CD4-positive, CD25-positive, alpha-beta regulatory T cell (primary cell): ENCODE measurements at regions not wholly inside any gene's neighbourhood (a gene's known extent, or its start where the extent isn't known, plus 50 kb on each side); places are given as distances from the start of the nearest gene placed in this dataset.
A peak's percentile ranks its signal among the peaks of the same experiment; 100 is the strongest.

ENCODE experiments used
- ATAC-seq, 2 donors: fragments of 150-1000 bp; cut with Tn5 transposase; one replicate each; pipeline ENCODE4 v1.10.0; 2021; ENCODE audit warnings: low read depth in 2 of 2, moderate number of reproducible peaks in 2 of 2, moderate library complexity in 1 of 2
- DNase-seq, 3 donors: peaks; one replicate each; pipeline versions ENCODE4 v3.0.0 to v3.0.0-alpha.2; 2012 to 2022; ENCODE audit warnings: mixed read lengths in 1 of 3
- H3K27ac ChIP-seq: one replicate; pipeline ENCODE4 v1.7.0; 2013; ENCODE audit warnings: mild to moderate bottlenecking, low read length; ENCODE audit not compliant: insufficient read depth, poor library complexity, severe bottlenecking
- H3K27me3 ChIP-seq: one replicate; pipeline ENCODE4 v1.7.0; 2013; ENCODE audit warnings: low read length; ENCODE audit not compliant: control insufficient read depth, insufficient read depth
- H3K36me3 ChIP-seq: one replicate; pipeline ENCODE4 v1.7.0; 2013; ENCODE audit warnings: mild to moderate bottlenecking, low read length, moderate library complexity; ENCODE audit not compliant: control insufficient read depth, insufficient read depth
- H3K4me1 ChIP-seq: 2 replicates; pipeline ENCODE4 v1.7.0; 2013; ENCODE audit warnings: mild to moderate bottlenecking, low read length; ENCODE audit not compliant: insufficient read depth, control insufficient read depth, poor library complexity, severe bottlenecking
- H3K4me3 ChIP-seq: one replicate; pipeline ENCODE4 v1.7.0; 2013; ENCODE audit warnings: low read depth, mild to moderate bottlenecking, low read length, moderate library complexity
- H3K9me3 ChIP-seq, 2 experiments: 1 replicate in 1 of 2; 2 replicates in 1 of 2; pipeline ENCODE4 v1.7.0; 2013; ENCODE audit warnings: low read length in 2 of 2, mild to moderate bottlenecking in 1 of 2, moderate library complexity in 1 of 2; ENCODE audit not compliant: control insufficient read depth in 2 of 2
- H3K27ac Mint-ChIP-seq, 3 donors: one replicate each; pipeline ENCODE4 v1.8.0; 2020 to 2022; ENCODE audit warnings: mild to moderate bottlenecking in 3 of 3, mixed read lengths in 3 of 3, moderate library complexity in 2 of 3
- H3K27me3 Mint-ChIP-seq: one replicate; pipeline ENCODE4 v1.8.0; 2022; ENCODE audit warnings: mild to moderate bottlenecking, mixed read lengths
- H3K36me3 Mint-ChIP-seq: one replicate; pipeline ENCODE4 v1.8.0; 2020; ENCODE audit warnings: mixed read lengths
- H3K4me1 Mint-ChIP-seq, 4 donors: one replicate each; pipeline ENCODE4 v1.8.0; 2020 to 2022; ENCODE audit warnings: mixed read lengths in 4 of 4, mild to moderate bottlenecking in 1 of 4
- H3K4me3 Mint-ChIP-seq, 4 donors: one replicate each; pipeline ENCODE4 v1.8.0; 2020 to 2022; ENCODE audit warnings: mild to moderate bottlenecking in 4 of 4, mixed read lengths in 4 of 4, moderate library complexity in 3 of 4
- H3K9me3 Mint-ChIP-seq, 7 donors: one replicate each; pipeline ENCODE4 v1.8.0; 2020 to 2022; ENCODE audit warnings: mixed read lengths in 7 of 7, mild to moderate bottlenecking in 3 of 7, moderate library complexity in 2 of 7

GRCh38 chr14:95432144-95433093 lies 84.0 kb downstream of the SYNE3 start:
- Mint-ChIP-seq H3K4me1 (peaks cover 0 to 10% (median 4%) of the 10 kb centered on the region in 4 donors), H3K27me3 (no peaks in the 10 kb centered on the region), H3K9me3 (peaks cover 0 to 2% (median 0%) of the 10 kb centered on the region in 7 donors), H3K36me3 (peaks cover 52% of the 10 kb centered on the region), H3K4me3 (no peak overlapping the region), H3K27ac (peak overlapping the region in 1 of 3 donors; percentile 5)
- H3K9me3 ChIP-seq, result no peaks in the 10 kb centered on the region
- no peaks in the 10 kb centered on the region for H3K4me1 ChIP-seq
- H3K4me3 ChIP-seq, result no peak overlapping the region
- H3K36me3 ChIP-seq, result peaks cover 89% of the 10 kb centered on the region
- no peaks in the 10 kb centered on the region for H3K27me3 ChIP-seq
- ATAC-seq (no peak), DNase-seq (no peak)
- no peak overlapping the region for H3K27ac ChIP-seq

GRCh38 chr14:95431199-95432143 lies 85.0 kb downstream of the SYNE3 start:
- Mint-ChIP-seq H3K36me3 (peaks cover 46% of the 10 kb centered on the region), H3K4me3 (no peak overlapping the region), H3K27me3 (no peaks in the 10 kb centered on the region), H3K27ac (no peak overlapping the region), H3K9me3 (peaks cover 0 to 2% (median 0%) of the 10 kb centered on the region in 7 donors), H3K4me1 (peaks cover 0 to 11% (median 4%) of the 10 kb centered on the region in 4 donors)
- H3K4me3 ChIP-seq, result no peak overlapping the region
- no peak overlapping the region for H3K27ac ChIP-seq
- DNase-seq (peak in 1 of 3 donors; percentile 37), ATAC-seq (peak in 1 of 2 donors; percentile 48)
- no peaks in the 10 kb centered on the region for H3K4me1 ChIP-seq
- H3K9me3 ChIP-seq, result no peaks in the 10 kb centered on the region
- no peaks in the 10 kb centered on the region for H3K27me3 ChIP-seq
- peaks cover 79% of the 10 kb centered on the region for H3K36me3 ChIP-seq

- Histone ChIP-seq H3K4me1 (no peaks in the 10 kb centered on the region), H3K27ac (no peak overlapping the region), H3K36me3 (peaks cover 67% of the 10 kb centered on the region), H3K4me3 (no peak overlapping the region), H3K9me3 (no peaks in the 10 kb centered on the region), H3K27me3 (no peaks in the 10 kb centered on the region)
- Mint-ChIP-seq H3K4me1 (peaks cover 0 to 14% (median 2%) of the 10 kb centered on the region in 4 donors), H3K4me3 (no peak overlapping the region), H3K36me3 (peaks cover 45% of the 10 kb centered on the region), H3K27me3 (no peaks in the 10 kb centered on the region), H3K9me3 (peaks cover 0 to 1% (median 0%) of the 10 kb centered on the region in 7 donors), H3K27ac (no peak overlapping the region)
- ATAC-seq (no peak), DNase-seq (no peak)
Measured at GRCh38 chr14:95428557-95428956, 87.9 kb downstream of the SYNE3 start.

- Mint-ChIP-seq H3K27ac (no peak overlapping the region), H3K9me3 (peaks cover 0 to 4% (median 0%) of the 10 kb centered on the region in 7 donors), H3K36me3 (peaks cover 56% of the 10 kb centered on the region), H3K4me3 (no peak overlapping the region), H3K4me1 (peaks cover 0 to 14% (median 2%) of the 10 kb centered on the region in 4 donors), H3K27me3 (no peaks in the 10 kb centered on the region)
- Histone ChIP-seq H3K27me3 (no peaks in the 10 kb centered on the region), H3K4me3 (no peak overlapping the region), H3K36me3 (peaks cover 65% of the 10 kb centered on the region), H3K4me1 (no peaks in the 10 kb centered on the region), H3K27ac (no peak overlapping the region), H3K9me3 (no peaks in the 10 kb centered on the region)
- ATAC-seq (no peak), DNase-seq (no peak)
Measured at GRCh38 chr14:95426116-95426475, 90.4 kb downstream of the SYNE3 start.

- Mint-ChIP-seq H3K9me3 (peaks cover 0 to 4% (median 0%) of the 10 kb centered on the region in 7 donors), H3K27me3 (no peaks in the 10 kb centered on the region), H3K4me1 (peaks cover 0 to 14% (median 2%) of the 10 kb centered on the region in 4 donors), H3K4me3 (no peak overlapping the region), H3K27ac (no peak overlapping the region), H3K36me3 (peaks cover 59% of the 10 kb centered on the region)
- ATAC-seq (no peak), DNase-seq (no peak)
- no peaks in the 10 kb centered on the region for H3K4me1 ChIP-seq
- no peaks in the 10 kb centered on the region for H3K27me3 ChIP-seq
- H3K36me3 ChIP-seq, result peaks cover 62% of the 10 kb centered on the region
- H3K27ac ChIP-seq, result no peak overlapping the region
- no peaks in the 10 kb centered on the region for H3K9me3 ChIP-seq
- H3K4me3 ChIP-seq, result no peak overlapping the region
Measured at GRCh38 chr14:95425369-95426115, 90.9 kb downstream of the SYNE3 start.

- Mint-ChIP-seq H3K4me3 (no peak overlapping the region), H3K27ac (no peak overlapping the region), H3K4me1 (peaks cover 0 to 12% (median 2%) of the 10 kb centered on the region in 4 donors), H3K36me3 (peaks cover 66% of the 10 kb centered on the region), H3K9me3 (peaks cover 0 to 6% (median 0%) of the 10 kb centered on the region in 7 donors), H3K27me3 (no peaks in the 10 kb centered on the region)
- no peaks in the 10 kb centered on the region for H3K27me3 ChIP-seq
- peaks cover 64% of the 10 kb centered on the region for H3K36me3 ChIP-seq
- no peak overlapping the region for H3K4me3 ChIP-seq
- H3K4me1 ChIP-seq, result no peaks in the 10 kb centered on the region
- H3K27ac ChIP-seq, result no peak overlapping the region
- ATAC-seq, result no peak
- DNase-seq, result no peak
- no peaks in the 10 kb centered on the region for H3K9me3 ChIP-seq
Measured at GRCh38 chr14:95424529-95424928, 91.9 kb downstream of the SYNE3 start.

- Histone ChIP-seq H3K36me3 (peaks cover 67% of the 10 kb centered on the region), H3K4me1 (no peaks in the 10 kb centered on the region), H3K27ac (no peak overlapping the region), H3K9me3 (no peaks in the 10 kb centered on the region), H3K4me3 (no peak overlapping the region), H3K27me3 (no peaks in the 10 kb centered on the region)
- Mint-ChIP-seq H3K4me1 (peaks cover 0 to 5% (median 2%) of the 10 kb centered on the region in 4 donors), H3K36me3 (peaks cover 70% of the 10 kb centered on the region), H3K9me3 (peaks cover 0 to 7% (median 0%) of the 10 kb centered on the region in 7 donors), H3K4me3 (no peak overlapping the region), H3K27me3 (no peaks in the 10 kb centered on the region), H3K27ac (no peak overlapping the region)
- ATAC-seq, result no peak
- DNase-seq, result no peak
Measured at GRCh38 chr14:95421741-95422140, 94.7 kb downstream of the SYNE3 start.
